HG03064 (cell line): ENCODE measurements at regions not wholly inside any gene's neighbourhood (a gene's known extent, or its start where the extent isn't known, plus 50 kb on each side); places are given as distances from the start of the nearest gene placed in this dataset.

ENCODE experiments used
- ATAC-seq: cut with Tn5 transposase; IDR thresholded peaks from one replicate; pipeline ENCODE4 v1.9.1; 2021; ENCODE audit warnings: low read depth; ENCODE audit not compliant: unreplicated experiment

- no peak for ATAC-seq
Observed at GRCh38 chr1:68378296-68379084, 71.3 kb downstream of the RPE65 start.

- ATAC-seq, result no peak
Observed at GRCh38 chr1:68377098-68377497, 72.7 kb downstream of the RPE65 start.

- ATAC-seq, result no peak
Observed at GRCh38 chr1:68376441-68376840, 73.3 kb downstream of the RPE65 start.

GRCh38 chr1:68375919-68376318 is 73.8 kb downstream of the RPE65 start:
- ATAC-seq, result no peak

GRCh38 chr1:68373173-68373572 is 76.6 kb downstream of the RPE65 start:
- ATAC-seq, result no peak

GRCh38 chr1:68372487-68372886 is 77.3 kb downstream of the RPE65 start:
- no peak for ATAC-seq

- no peak for ATAC-seq
Observed at GRCh38 chr1:68370101-68370915, 79.4 kb downstream of the RPE65 start.

- ATAC-seq, result no peak
Observed at GRCh38 chr1:68366572-68366971, 83.2 kb downstream of the RPE65 start.

- ATAC-seq, result no peak
Observed at GRCh38 chr1:68365709-68366382, 83.9 kb downstream of the RPE65 start.

- no peak for ATAC-seq
Observed at GRCh38 chr1:68363339-68363738, 86.4 kb downstream of the RPE65 start.

GRCh38 chr1:68361346-68361910 is 88.3 kb downstream of the RPE65 start:
- ATAC-seq, result no peak

GRCh38 chr1:68359045-68359444 is 90.7 kb downstream of the RPE65 start:
- ATAC-seq, result no peak

GRCh38 chr1:68358439-68358838 is 91.3 kb downstream of the RPE65 start:
- ATAC-seq, result no peak

- ATAC-seq, result no peak
Observed at GRCh38 chr1:68355614-68356013, 94.1 kb downstream of the RPE65 start.

- ATAC-seq, result no peak
Observed at GRCh38 chr1:68352202-68352601, 97.6 kb downstream of the RPE65 start.

GRCh38 chr1:68347415-68347814 is 102.3 kb downstream of the RPE65 start:
- ATAC-seq, result peak; percentile 94

GRCh38 chr1:68346188-68346808 is 103.5 kb downstream of the RPE65 start:
- no peak for ATAC-seq

GRCh38 chr1:68344208-68344607 is 105.5 kb downstream of the RPE65 start:
- no peak for ATAC-seq

GRCh38 chr1:68340951-68341350 is 108.6 kb upstream of the WLS start:
- ATAC-seq, result no peak

GRCh38 chr1:68339505-68339904 is 107.2 kb upstream of the WLS start:
- ATAC-seq, result no peak

- no peak for ATAC-seq
Observed at GRCh38 chr1:68338081-68338480, 105.8 kb upstream of the WLS start.
